Mesenchymal stem cell (in vitro differentiated cells and primary cell): ENCODE measurements at regions not wholly inside any gene's neighbourhood (a gene's known extent, or its start where the extent isn't known, plus 50 kb on each side); places are given as distances from the start of the nearest gene placed in this dataset.

Experiments
- DNase-seq: peaks from one replicate; pipeline ENCODE4 v3.0.0-alpha.2; 2013
- H2AFZ ChIP-seq: one replicate; pipeline ENCODE4 v1.6.1; 2013; ENCODE audit warnings: low read depth, mild to moderate bottlenecking, control low read depth, inconsistent platforms, low read length, moderate library complexity
- H2AK5ac ChIP-seq: 2 replicates; pipeline ENCODE4 v1.6.1; 2013; ENCODE audit warnings: low read length, moderate library complexity, mild to moderate bottlenecking, inconsistent platforms; ENCODE audit not compliant: severe bottlenecking
- H2BK120ac ChIP-seq: one replicate; pipeline ENCODE4 v1.6.1; 2013; ENCODE audit warnings: low read depth, mild to moderate bottlenecking, inconsistent platforms, low read length, moderate library complexity
- H2BK12ac ChIP-seq, 2 experiments: one replicate each; pipeline ENCODE4 v1.6.1; 2013; ENCODE audit warnings: inconsistent platforms in 2 of 2, low read length in 2 of 2, mild to moderate bottlenecking in 2 of 2, moderate library complexity in 2 of 2, control low read depth in 1 of 2
- H2BK15ac ChIP-seq: one replicate; pipeline ENCODE4 v1.6.1; 2013; ENCODE audit warnings: mild to moderate bottlenecking, low read depth, inconsistent platforms; ENCODE audit not compliant: poor library complexity, severe bottlenecking
- H2BK5ac ChIP-seq: 2 replicates; pipeline ENCODE4 v1.6.1; 2013; ENCODE audit warnings: low read depth, mild to moderate bottlenecking, low read length, control low read depth, inconsistent platforms; ENCODE audit not compliant: poor library complexity, severe bottlenecking
- H3K14ac ChIP-seq, 2 experiments: one replicate each; pipeline ENCODE4 v1.6.1; 2013; ENCODE audit warnings: inconsistent platforms in 2 of 2, low read length in 2 of 2, control low read depth in 1 of 2, mild to moderate bottlenecking in 1 of 2, moderate library complexity in 1 of 2
- H3K18ac ChIP-seq, 2 experiments: one replicate each; pipeline ENCODE4 v1.6.1; 2013; ENCODE audit warnings: inconsistent platforms in 2 of 2, low read length in 2 of 2, control low read depth in 1 of 2, low read depth in 1 of 2, mild to moderate bottlenecking in 1 of 2
- H3K23ac ChIP-seq, 2 experiments: one replicate each; pipeline ENCODE4 v1.6.1; 2013; ENCODE audit warnings: inconsistent platforms in 2 of 2, low read length in 2 of 2, mild to moderate bottlenecking in 2 of 2, moderate library complexity in 2 of 2, control low read depth in 1 of 2
- H3K27ac ChIP-seq: 2 replicates; pipeline ENCODE4 v1.5.1; 2013; ENCODE audit warnings: mild to moderate bottlenecking, moderate library complexity, low read length, control low read depth, inconsistent platforms; ENCODE audit not compliant: poor library complexity, severe bottlenecking
- H3K27me3 ChIP-seq, 2 experiments: 2 replicates each; pipeline versions ENCODE4 v1.6.1 to v1.7.0; 2013; ENCODE audit warnings: low read length in 2 of 2, mild to moderate bottlenecking in 2 of 2, moderate library complexity in 2 of 2, control low read depth in 1 of 2, inconsistent platforms in 1 of 2; ENCODE audit not compliant: control insufficient read depth in 1 of 2, insufficient read depth in 1 of 2
- H3K36me3 ChIP-seq, 2 experiments: 2 replicates each; pipeline versions ENCODE4 v1.6.1 to v1.7.0; 2013; ENCODE audit warnings: low read length in 2 of 2, control low read depth in 1 of 2, inconsistent platforms in 1 of 2, low read depth in 1 of 2, mild to moderate bottlenecking in 1 of 2; ENCODE audit not compliant: insufficient read depth in 2 of 2, control insufficient read depth in 1 of 2
- H3K4ac ChIP-seq, 2 experiments: one replicate each; pipeline ENCODE4 v1.6.1; 2013; ENCODE audit warnings: inconsistent platforms in 2 of 2, low read length in 2 of 2, mild to moderate bottlenecking in 2 of 2, moderate library complexity in 2 of 2, control low read depth in 1 of 2, low read depth in 1 of 2
- H3K4me1 ChIP-seq: 2 replicates; pipeline ENCODE4 v1.6.1; 2013; ENCODE audit warnings: low read depth, low read length, control low read depth; ENCODE audit not compliant: control insufficient read depth, insufficient read depth
- H3K4me2 ChIP-seq: 2 replicates; pipeline ENCODE4 v1.6.1; 2013; ENCODE audit warnings: low read length, mild to moderate bottlenecking, inconsistent platforms; ENCODE audit not compliant: poor library complexity, severe bottlenecking
- H3K4me3 ChIP-seq, 2 experiments: 2 replicates each; pipeline versions ENCODE4 v1.5.1 to v1.7.0; 2013; ENCODE audit warnings: low read length in 2 of 2, mild to moderate bottlenecking in 2 of 2, control low read depth in 1 of 2, low read depth in 1 of 2; ENCODE audit not compliant: insufficient read depth in 1 of 2
- H3K79me1 ChIP-seq: replicated peaks from 2 replicates; pipeline ENCODE4 v1.6.1; 2013; ENCODE audit warnings: mild to moderate bottlenecking, control low read depth, low read length, inconsistent platforms; ENCODE audit not compliant: poor library complexity, severe bottlenecking
- H3K9ac ChIP-seq: 2 replicates; pipeline ENCODE4 v1.7.0; 2013; ENCODE audit warnings: mild to moderate bottlenecking, low read length, moderate library complexity
- H3K9me3 ChIP-seq: 2 replicates; pipeline ENCODE4 v1.7.0; 2013; ENCODE audit warnings: mild to moderate bottlenecking, low read length; ENCODE audit not compliant: control insufficient read depth
- H4K8ac ChIP-seq: one replicate; pipeline ENCODE4 v1.6.1; 2013; ENCODE audit warnings: inconsistent platforms, mild to moderate bottlenecking, low read length, moderate library complexity
- H4K91ac ChIP-seq: one replicate; pipeline ENCODE4 v1.6.1; 2013; ENCODE audit warnings: mild to moderate bottlenecking, low read length, inconsistent platforms
- WGBS: methylation state at CpG from one replicate; pipeline ENCODE4 v1.1.7; 2013; ENCODE audit warnings: mixed read lengths; 5-methylcytosine and 5-hydroxymethylcytosine counted together

GRCh38 chr7:133139801-133140200 lies 57.9 kb upstream of the CHCHD3 start:
- Histone ChIP-seq H2BK120ac (no peak overlapping the region), H3K4me2 (no peak overlapping the region), H2BK5ac (no peak overlapping the region), H2AFZ (no peak overlapping the region), H2BK15ac (no peak overlapping the region), H3K14ac (no peak overlapping the region), H4K8ac (no peak overlapping the region), H3K9me3 (no peaks in the 10 kb centered on the region), H3K27ac (no peak overlapping the region), H3K9ac (no peak overlapping the region), H3K4me1 (no peaks in the 10 kb centered on the region), H3K27me3 (peaks cover 11 to 19% of the 10 kb centered on the region in 2 experiments), H2AK5ac (no peak overlapping the region), H2BK12ac (no peak overlapping the region), H4K91ac (no peak overlapping the region), H3K79me1 (no peaks in the 10 kb centered on the region), H3K4me3 (no peak overlapping the region), H3K36me3 (no peaks in the 10 kb centered on the region), H3K18ac (no peak overlapping the region), H3K4ac (no peak overlapping the region), H3K23ac (no peak overlapping the region)
- DNase-seq = no peak
- 76% methylated on average over 2 of the region's 4 CpGs for WGBS

GRCh38 chr7:133140994-133141595 lies 59.2 kb upstream of the CHCHD3 start:
- H3K4me3 ChIP-seq = no peak overlapping the region
- H2BK12ac ChIP-seq = no peak overlapping the region
- H3K79me1 ChIP-seq = no peaks in the 10 kb centered on the region
- WGBS = 73% methylated on average over 7 of the region's 8 CpGs
- no peak overlapping the region for H2BK120ac ChIP-seq
- H3K27ac ChIP-seq = no peak overlapping the region
- peaks cover 9 to 26% of the 10 kb centered on the region in 2 experiments for H3K27me3 ChIP-seq
- no peaks in the 10 kb centered on the region for H3K9me3 ChIP-seq
- no peak overlapping the region for H3K23ac ChIP-seq
- no peak overlapping the region for H4K8ac ChIP-seq
- H3K36me3 ChIP-seq = no peaks in the 10 kb centered on the region
- H3K4ac ChIP-seq = no peak overlapping the region
- H3K18ac ChIP-seq = no peak overlapping the region
- H3K4me1 ChIP-seq = no peaks in the 10 kb centered on the region
- no peak overlapping the region for H3K4me2 ChIP-seq
- H2BK5ac ChIP-seq = no peak overlapping the region
- no peak overlapping the region for H2AK5ac ChIP-seq
- no peak overlapping the region for H4K91ac ChIP-seq
- no peak overlapping the region for H2BK15ac ChIP-seq
- no peak for DNase-seq
- H3K14ac ChIP-seq = no peak overlapping the region
- H3K9ac ChIP-seq = no peak overlapping the region
- H2AFZ ChIP-seq = no peak overlapping the region

- WGBS = 66% methylated on average over 3 of the region's 3 CpGs
- H3K14ac ChIP-seq = no peak overlapping the region
Observed at GRCh38 chr7:133150760-133151159, 68.9 kb upstream of the CHCHD3 start.

GRCh38 chr7:133152875-133153274 lies 71.0 kb upstream of the CHCHD3 start:
- Histone ChIP-seq H4K91ac (no peak overlapping the region), H2BK15ac (no peak overlapping the region), H3K9ac (no peak overlapping the region), H2BK5ac (no peak overlapping the region), H3K23ac (no peak overlapping the region), H3K18ac (no peak overlapping the region), H3K27me3 (peaks cover 10 to 27% of the 10 kb centered on the region in 2 experiments), H3K4me3 (no peak overlapping the region), H3K14ac (no peak overlapping the region), H3K4me2 (no peak overlapping the region), H3K79me1 (no peaks in the 10 kb centered on the region), H3K4ac (no peak overlapping the region), H2BK120ac (no peak overlapping the region), H3K4me1 (no peaks in the 10 kb centered on the region), H2BK12ac (no peak overlapping the region), H3K9me3 (peaks cover 5% of the 10 kb centered on the region), H3K36me3 (no peaks in the 10 kb centered on the region), H2AK5ac (no peak overlapping the region), H3K27ac (no peak overlapping the region), H2AFZ (no peak overlapping the region), H4K8ac (no peak overlapping the region)
- DNase-seq = no peak
- WGBS = 80% methylated on average over 1 of the region's 1 CpG

More at GRCh38 chr7:133150760-133151159, 68.9 kb upstream of the CHCHD3 start:
- Histone ChIP-seq H3K27me3 (peaks cover 10 to 36% of the 10 kb centered on the region in 2 experiments), H2BK120ac (no peak overlapping the region), H3K4ac (no peak overlapping the region), H4K91ac (no peak overlapping the region), H3K79me1 (no peaks in the 10 kb centered on the region), H4K8ac (no peak overlapping the region), H3K18ac (no peak overlapping the region), H3K9ac (no peak overlapping the region), H2BK5ac (no peak overlapping the region), H3K9me3 (peaks cover 3% of the 10 kb centered on the region), H3K4me3 (no peak overlapping the region), H2BK15ac (no peak overlapping the region), H3K4me1 (no peaks in the 10 kb centered on the region), H3K4me2 (no peak overlapping the region), H2AFZ (no peak overlapping the region), H2AK5ac (no peak overlapping the region), H3K27ac (no peak overlapping the region), H3K23ac (no peak overlapping the region), H3K36me3 (no peaks in the 10 kb centered on the region), H2BK12ac (no peak overlapping the region)
- DNase-seq = no peak
